CD14-positive monocyte (primary cell): ENCODE measurements at regions not wholly inside any gene's neighbourhood (a gene's known extent, or its start where the extent isn't known, plus 50 kb on each side); places are given as distances from the start of the nearest gene placed in this dataset.

Experiments
- DNase-seq, 3 donors: peaks; one replicate each; pipeline ENCODE4 v3.0.0-alpha.2; 2011 to 2022
- H2AFZ ChIP-seq: 2 replicates; pipeline ENCODE4 v1.6.0; 2012; ENCODE audit warnings: mild to moderate bottlenecking, low read depth, low read length, inconsistent platforms; ENCODE audit not compliant: insufficient read depth, poor library complexity, severe bottlenecking
- H3K27ac ChIP-seq, 2 donors: 1 replicate in 1 of 2; 2 replicates in 1 of 2; pipeline ENCODE4 v1.5.1; 2012 to 2013; ENCODE audit warnings: low read length in 2 of 2, control low read depth in 1 of 2, inconsistent platforms in 1 of 2, low read depth in 1 of 2, mild to moderate bottlenecking in 1 of 2
- H3K27me3 ChIP-seq, 2 donors: one replicate each; pipeline versions ENCODE4 v1.6.0 to v1.6.1; 2011 to 2013; ENCODE audit warnings: low read length in 2 of 2; ENCODE audit not compliant: control insufficient read depth in 2 of 2, insufficient read depth in 2 of 2
- H3K36me3 ChIP-seq, 2 donors: replicated peaks in 1 of 2; 1 replicate in 1 of 2; 2 replicates in 1 of 2; pipeline versions ENCODE4 v1.5.1 to v1.6.1; 2012 to 2013; ENCODE audit warnings: low read length in 2 of 2, control low read depth in 1 of 2, inconsistent platforms in 1 of 2, mild to moderate bottlenecking in 1 of 2; ENCODE audit not compliant: insufficient read depth in 2 of 2, control insufficient read depth in 1 of 2
- H3K4me1 ChIP-seq, 2 donors: 1 replicate in 1 of 2; 2 replicates in 1 of 2; pipeline versions ENCODE4 v1.5.1 to v1.6.1; 2012 to 2013; ENCODE audit warnings: low read length in 2 of 2, control low read depth in 1 of 2, inconsistent platforms in 1 of 2, mild to moderate bottlenecking in 1 of 2, moderate library complexity in 1 of 2; ENCODE audit not compliant: insufficient read depth in 2 of 2, control insufficient read depth in 1 of 2
- H3K4me2 ChIP-seq: replicated peaks from 2 replicates; pipeline ENCODE3; 2012; ENCODE audit warnings: low read length, moderate library complexity, mild to moderate bottlenecking; ENCODE audit not compliant: poor library complexity, severe bottlenecking; ENCODE audit errors: extremely low read depth
- H3K4me3 ChIP-seq, 3 experiments: fragments of 200-600 bp in 1 of 3; sonication (generic) in 1 of 3; replicated peaks in 1 of 3; 1 replicate in 2 of 3; 2 replicates in 1 of 3; pipeline ENCODE4 v1.5.1; 2011 to 2013; ENCODE audit warnings: low read length in 3 of 3, mild to moderate bottlenecking in 3 of 3, control low read depth in 2 of 3, low read depth in 2 of 3, inconsistent platforms in 1 of 3, moderate library complexity in 1 of 3
- H3K79me2 ChIP-seq: 2 replicates; pipeline ENCODE4 v1.6.0; 2012; ENCODE audit warnings: mild to moderate bottlenecking, control low read depth, inconsistent platforms, low read length, moderate library complexity; ENCODE audit not compliant: insufficient read depth
- H3K9ac ChIP-seq: 2 replicates; pipeline ENCODE4 v1.6.0; 2017; ENCODE audit warnings: low read length, mild to moderate bottlenecking; ENCODE audit not compliant: insufficient read depth, poor library complexity, severe bottlenecking
- H3K9me3 ChIP-seq, 2 donors: replicated peaks in 1 of 2; 1 replicate in 1 of 2; 2 replicates in 1 of 2; pipeline versions ENCODE4 v1.5.1 to v1.6.1; 2012 to 2013; ENCODE audit warnings: low read length in 2 of 2, control low read depth in 1 of 2; ENCODE audit not compliant: control insufficient read depth in 1 of 2, insufficient read depth in 1 of 2
- H4K20me1 ChIP-seq: 2 replicates; pipeline ENCODE4 v1.6.0; 2012; ENCODE audit warnings: mild to moderate bottlenecking, low read length, control low read depth, moderate library complexity; ENCODE audit not compliant: insufficient read depth
- H3K27ac Mint-ChIP-seq, 7 donors: one replicate each; pipeline ENCODE4 v1.8.0; 2020; ENCODE audit warnings: mild to moderate bottlenecking in 7 of 7, mixed read lengths in 7 of 7, moderate library complexity in 6 of 7, inconsistent platforms in 2 of 7
- H3K27me3 Mint-ChIP-seq, 3 donors: one replicate each; pipeline ENCODE4 v1.8.0; 2021 to 2022; ENCODE audit warnings: low read depth in 3 of 3, mild to moderate bottlenecking in 3 of 3, mixed read lengths in 3 of 3, moderate library complexity in 3 of 3, inconsistent platforms in 1 of 3
- H3K36me3 Mint-ChIP-seq, 2 donors: one replicate each; pipeline ENCODE4 v1.8.0; 2020; ENCODE audit warnings: mixed read lengths in 2 of 2, inconsistent platforms in 1 of 2, mild to moderate bottlenecking in 1 of 2
- H3K4me1 Mint-ChIP-seq: one replicate; pipeline ENCODE4 v1.8.0; 2020; ENCODE audit warnings: mild to moderate bottlenecking, mixed read lengths
- H3K4me3 Mint-ChIP-seq, 2 donors: one replicate each; pipeline ENCODE4 v1.8.0; 2020; ENCODE audit warnings: mild to moderate bottlenecking in 2 of 2, mixed read lengths in 2 of 2, moderate library complexity in 1 of 2
- H3K9me3 Mint-ChIP-seq, 7 donors: one replicate each; pipeline ENCODE4 v1.8.0; 2020 to 2022; ENCODE audit warnings: mixed read lengths in 7 of 7, mild to moderate bottlenecking in 6 of 7, moderate library complexity in 6 of 7, inconsistent platforms in 2 of 7
- CTCF ChIP-seq: fragments of 200-600 bp; IDR thresholded peaks from one replicate; pipeline ENCODE4 v1.8.0; 2022; ENCODE audit warnings: antibody characterized with exemption, mild to moderate bottlenecking
- WGBS: methylation state at CpG from one replicate; pipeline ENCODE4 v1.1.5; 2013; ENCODE audit warnings: missing lambda C conversion rate; ENCODE audit not compliant: insufficient coverage; 5-methylcytosine and 5-hydroxymethylcytosine counted together
- intact Hi-C, 2 donors: fragments of 100-400 bp; cut with micrococcal nuclease; formaldehyde crosslinking; loops; one replicate each; pipeline versions ENCODE4 v1.15.0 to v1.15.1; 2023

GRCh38 chr9:25994605-25995004 lies 316.4 kb upstream of the TUSC1 start:
- H3K4me1 ChIP-seq, result no peaks in the 10 kb centered on the region
- DNase-seq, result no peak
- H3K36me3 Mint-ChIP-seq, result no peaks in the 10 kb centered on the region
- peaks cover 10 to 23% (median 18%) of the 10 kb centered on the region in 7 donors for H3K9me3 Mint-ChIP-seq
- no peak overlapping the region for H3K4me3 ChIP-seq
- H4K20me1 ChIP-seq, result no peaks in the 10 kb centered on the region
- no peaks in the 10 kb centered on the region for H3K4me1 Mint-ChIP-seq
- H3K4me3 Mint-ChIP-seq, result no peak overlapping the region
- intact Hi-C loops, result loop anchor here in 1 of 2 donors (10.0 kb wide), 1 partner anchor 60 kb away; no protein-coding TSS in a partner anchor
- no peak overlapping the region for H3K9ac ChIP-seq
- WGBS, result 19% methylated on average over 3 of the region's 6 CpGs
- H3K27ac Mint-ChIP-seq, result no peak overlapping the region
- no peak overlapping the region for H2AFZ ChIP-seq
- H3K4me2 ChIP-seq, result no peak overlapping the region
- no peaks in the 10 kb centered on the region for H3K79me2 ChIP-seq
- H3K27ac ChIP-seq, result no peak overlapping the region
- peaks cover 37 to 48% of the 10 kb centered on the region in 2 donors for H3K9me3 ChIP-seq
- H3K27me3 ChIP-seq, result no peaks in the 10 kb centered on the region
- no peak for TF ChIP-seq CTCF
- peaks cover 0 to 1% (median 0%) of the 10 kb centered on the region in 3 donors for H3K27me3 Mint-ChIP-seq
- H3K36me3 ChIP-seq, result no peaks in the 10 kb centered on the region

GRCh38 chr9:25990376-25990775 lies 312.1 kb upstream of the TUSC1 start:
- Histone ChIP-seq H3K9me3 (peaks cover 29 to 33% of the 10 kb centered on the region in 2 donors), H3K79me2 (no peaks in the 10 kb centered on the region), H3K4me1 (no peaks in the 10 kb centered on the region), H3K36me3 (no peaks in the 10 kb centered on the region), H3K4me3 (no peak overlapping the region), H2AFZ (no peak overlapping the region), H4K20me1 (no peaks in the 10 kb centered on the region), H3K27ac (no peak overlapping the region), H3K9ac (no peak overlapping the region), H3K27me3 (no peaks in the 10 kb centered on the region), H3K4me2 (no peak overlapping the region)
- TF ChIP-seq CTCF, result no peak
- DNase-seq, result no peak
- Mint-ChIP-seq H3K36me3 (no peaks in the 10 kb centered on the region), H3K4me1 (no peaks in the 10 kb centered on the region), H3K9me3 (peaks cover 7 to 25% (median 18%) of the 10 kb centered on the region in 7 donors), H3K27ac (no peak overlapping the region), H3K4me3 (no peak overlapping the region), H3K27me3 (peaks cover 0 to 1% (median 0%) of the 10 kb centered on the region in 3 donors)
- intact Hi-C loops, result loop anchor here in 1 of 2 donors (10.0 kb wide), 1 partner anchor 64 kb away; no protein-coding TSS in a partner anchor
- 75% methylated on average over 1 of the region's 1 CpG for WGBS
